ENCODE measurements at regions not wholly inside any gene's neighbourhood (a gene's known extent, or its start where the extent isn't known, plus 50 kb on each side); places are given as distances from the start of the nearest gene placed in this dataset.

- TF ChIP-seq CTCF (IDR thresholded peaks at IDR 0.05; ENCODE audit: unreplicated experiment) = no peak
- no TSS peak for BruUV-seq (replicated peaks)
- CTCF ChIA-PET = no interaction called here
- Mint-ChIP-seq H3K9me3 (ENCODE audit: low read depth, unreplicated experiment) (peaks cover 3% of the 10 kb centered on the region), H3K36me3 (ENCODE audit: insufficient read depth, unreplicated experiment) (peaks cover 49% of the 10 kb centered on the region), H3K27me3 (ENCODE audit: unreplicated experiment) (no peaks in the 10 kb centered on the region), H3K27ac (ENCODE audit: unreplicated experiment) (no peak overlapping the region), H3K4me3 (ENCODE audit: low read depth, unreplicated experiment) (no peak overlapping the region), H3K4me1 (ENCODE audit: low read depth, unreplicated experiment) (no peaks in the 10 kb centered on the region)
- DNase-seq = no peak
- intact Hi-C loops (cut with micrococcal nuclease; ENCODE audit: unreplicated experiment) = no loop called here
Observed at GRCh38 chr16:22425847-22426246, 51.4 kb upstream of the CDR2 start.

DNA sequence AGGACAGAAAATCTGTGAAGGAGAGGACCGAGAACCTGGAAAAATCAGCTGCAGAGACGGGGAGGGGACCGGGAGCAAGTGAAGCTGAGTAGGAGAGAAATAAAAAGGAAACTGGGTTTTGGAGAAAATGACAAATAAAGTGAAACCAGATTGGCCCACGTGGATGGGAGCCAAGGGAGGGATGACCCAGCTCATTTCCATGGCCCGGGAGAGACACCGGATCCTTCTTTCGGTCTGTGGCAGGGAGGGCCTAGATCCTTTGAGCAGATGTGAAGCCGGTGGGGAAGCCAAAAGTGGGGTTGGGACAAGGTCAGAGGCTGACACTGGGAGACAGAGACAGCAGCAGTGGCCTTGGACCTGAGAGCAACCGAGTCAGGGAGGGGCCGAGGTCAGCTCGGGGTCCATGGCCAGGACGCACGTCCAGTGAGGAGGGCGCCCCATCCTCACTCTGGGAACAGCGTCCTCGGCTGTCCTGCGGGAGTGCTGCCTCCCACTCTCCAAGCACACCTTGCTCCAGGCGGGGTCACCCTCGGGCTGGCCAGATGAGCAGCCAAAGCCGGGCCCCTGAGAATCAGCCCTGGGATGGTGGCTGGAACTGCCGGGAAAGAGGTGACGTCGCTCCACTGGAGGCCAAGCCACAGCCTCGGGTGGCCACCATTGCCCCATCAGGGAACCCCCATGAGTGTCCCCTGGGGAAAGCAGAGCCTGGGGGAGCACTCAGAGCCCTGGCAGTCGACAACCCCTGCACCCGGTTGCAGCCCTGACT, 50.8 kb upstream of the CDR2 start:
- peaks cover 3% of the 10 kb centered on the region for H3K9me3 Mint-ChIP-seq (ENCODE audit: low read depth, unreplicated experiment)
- intact Hi-C loops (cut with micrococcal nuclease; ENCODE audit: unreplicated experiment) = no loop called here
- CTCF ChIA-PET = no interaction called here
- peaks cover 53% of the 10 kb centered on the region for H3K36me3 Mint-ChIP-seq (ENCODE audit: insufficient read depth, unreplicated experiment)
- TF ChIP-seq CTCF (IDR thresholded peaks at IDR 0.05; ENCODE audit: unreplicated experiment) = no peak
- no peaks in the 10 kb centered on the region for H3K27me3 Mint-ChIP-seq (ENCODE audit: unreplicated experiment)
- no peaks in the 10 kb centered on the region for H3K4me1 Mint-ChIP-seq (ENCODE audit: low read depth, unreplicated experiment)
- H3K4me3 Mint-ChIP-seq (ENCODE audit: low read depth, unreplicated experiment) = no peak overlapping the region
- no peak overlapping the region for H3K27ac Mint-ChIP-seq (ENCODE audit: unreplicated experiment)
- no peak for DNase-seq
- no TSS peak for BruUV-seq (replicated peaks)

DNA sequence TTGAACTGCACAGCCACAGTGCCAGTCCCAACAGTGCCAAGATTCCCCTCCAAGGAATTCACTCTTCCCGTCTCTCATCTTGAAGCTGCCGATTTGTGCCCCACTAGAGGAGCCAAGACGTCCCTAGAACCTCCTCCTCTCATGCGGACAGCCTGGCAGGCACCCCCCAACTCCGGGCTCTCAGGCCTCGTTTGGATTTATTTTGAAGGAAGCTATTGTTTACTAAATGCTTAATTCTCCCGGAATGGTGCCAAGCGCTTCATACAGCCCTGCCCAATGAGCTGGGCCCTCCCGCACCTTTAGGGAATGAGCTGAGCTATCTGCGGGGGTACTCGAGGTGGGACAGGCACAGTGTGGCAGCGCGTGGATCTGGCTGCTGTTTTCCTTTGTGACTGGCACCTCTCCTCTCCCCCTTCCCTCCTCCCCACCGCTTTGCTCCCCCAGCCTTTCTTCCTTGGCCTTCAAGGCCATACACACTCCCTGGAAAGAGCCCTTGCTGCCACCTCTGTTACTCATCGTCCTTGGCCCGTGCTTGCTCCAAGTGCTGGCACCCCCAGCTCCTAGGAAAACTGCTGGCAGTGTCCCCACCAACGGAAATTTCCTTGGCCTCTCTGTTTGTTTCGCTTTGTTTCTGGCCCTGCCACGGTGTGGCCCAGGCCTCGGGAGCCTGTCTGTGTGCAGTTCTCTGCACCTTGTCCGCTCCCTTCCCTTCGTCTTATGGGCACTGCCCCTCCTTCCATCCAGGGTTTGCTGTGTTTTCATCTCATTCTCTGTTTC, 49.9 kb upstream of the CDR2 start:
- Mint-ChIP-seq H3K36me3 (ENCODE audit: insufficient read depth, unreplicated experiment) (peaks cover 59% of the 10 kb centered on the region), H3K4me3 (ENCODE audit: low read depth, unreplicated experiment) (no peak overlapping the region), H3K9me3 (ENCODE audit: low read depth, unreplicated experiment) (peaks cover 3% of the 10 kb centered on the region), H3K27me3 (ENCODE audit: unreplicated experiment) (no peaks in the 10 kb centered on the region), H3K27ac (ENCODE audit: unreplicated experiment) (no peak overlapping the region), H3K4me1 (ENCODE audit: low read depth, unreplicated experiment) (no peaks in the 10 kb centered on the region)
- intact Hi-C loops (cut with micrococcal nuclease; ENCODE audit: unreplicated experiment) = no loop called here
- CTCF ChIA-PET = no interaction called here
- TF ChIP-seq CTCF (IDR thresholded peaks at IDR 0.05; ENCODE audit: unreplicated experiment) = no peak
- no peak for DNase-seq
- BruUV-seq (replicated peaks) = no TSS peak

All from Calu3 (cell line).